ENCODE measurements at regions not wholly inside any gene's neighbourhood (a gene's known extent, or its start where the extent isn't known, plus 50 kb on each side); places are given as distances from the start of the nearest gene placed in this dataset.

- TF ChIP-seq CTCF (IDR thresholded peaks at IDR 0.05; ENCODE audit: low read depth, low read length, missing control alignments): no peak
- H3K4me3 ChIP-seq (ENCODE audit: low read depth, low read length): no peak overlapping the region
- no peak for DNase-seq (ENCODE audit: low read depth)
Measured at GRCh38 chr14:49310298-49310697, 275.9 kb downstream of the RPS29 start.

GRCh38 chr14:49306152-49306751 is 279.9 kb downstream of the RPS29 start:
- no peak overlapping the region for H3K4me3 ChIP-seq (ENCODE audit: low read depth, low read length)
- no peak for DNase-seq (ENCODE audit: low read depth)
- TF ChIP-seq CTCF (IDR thresholded peaks at IDR 0.05; ENCODE audit: low read depth, low read length, missing control alignments): peak; percentile 49

GRCh38 chr14:49303946-49304516 is 282.1 kb downstream of the RPS29 start:
- no peak for TF ChIP-seq CTCF (IDR thresholded peaks at IDR 0.05; ENCODE audit: low read depth, low read length, missing control alignments)
- no peak overlapping the region for H3K4me3 ChIP-seq (ENCODE audit: low read depth, low read length)
- no peak for DNase-seq (ENCODE audit: low read depth)

GRCh38 chr14:49297102-49297501 is 289.1 kb downstream of the RPS29 start:
- DNase-seq (ENCODE audit: low read depth): no peak
- no peak for TF ChIP-seq CTCF (IDR thresholded peaks at IDR 0.05; ENCODE audit: low read depth, low read length, missing control alignments)
- H3K4me3 ChIP-seq (ENCODE audit: low read depth, low read length): no peak overlapping the region

- TF ChIP-seq CTCF (IDR thresholded peaks at IDR 0.05; ENCODE audit: low read depth, low read length, missing control alignments): no peak
- H3K4me3 ChIP-seq (ENCODE audit: low read depth, low read length): no peak overlapping the region
- no peak for DNase-seq (ENCODE audit: low read depth)
Measured at GRCh38 chr14:49294621-49295148, 291.5 kb downstream of the RPS29 start.

- TF ChIP-seq CTCF (IDR thresholded peaks at IDR 0.05; ENCODE audit: low read depth, low read length, missing control alignments): no peak
- H3K4me3 ChIP-seq (ENCODE audit: low read depth, low read length): no peak overlapping the region
- no peak for DNase-seq (ENCODE audit: low read depth)
Measured at GRCh38 chr14:49287004-49287403, 299.2 kb downstream of the RPS29 start.

All from GM12864 (cell line).